DMS53 treated with DMSO at 0.1 percent for 48 hours (cell line): ENCODE measurements at regions not wholly inside any gene's neighbourhood (a gene's known extent, or its start where the extent isn't known, plus 50 kb on each side); places are given as distances from the start of the nearest gene placed in this dataset.
A peak's percentile ranks its signal among the peaks of the same experiment; 100 is the strongest.
"Not testable (repeated sequence)": the region's sequence is repeated elsewhere in the genome, so short reads cannot be mapped to it uniquely, and the experiment has no call there.

ENCODE experiments used
- DNase-seq: peaks from one replicate; lab custom pipeline; 2025; ENCODE audit not compliant: unreplicated experiment; lab: John Stamatoyannopoulos, UW

DNA sequence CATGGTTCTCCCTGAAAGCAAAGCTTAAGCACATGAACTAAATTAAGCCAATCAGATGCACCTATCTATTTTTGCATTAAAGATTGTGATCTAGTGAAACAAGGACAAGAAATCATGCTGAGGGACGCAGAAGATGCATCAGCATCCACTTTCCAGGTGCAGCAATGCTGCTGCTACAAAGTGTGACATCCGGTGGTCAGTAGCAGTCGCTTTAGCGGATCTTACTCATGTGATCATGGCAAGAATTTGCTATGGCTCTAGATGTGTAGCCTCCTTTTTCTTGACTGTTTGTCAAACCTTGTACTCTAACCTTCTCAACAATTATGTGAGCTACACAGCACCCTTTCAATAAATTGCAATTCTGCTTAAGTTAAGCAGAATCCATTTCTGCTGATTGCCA, 126.8 kb upstream of the SMLR1 start:
- no peak for DNase-seq

DNA sequence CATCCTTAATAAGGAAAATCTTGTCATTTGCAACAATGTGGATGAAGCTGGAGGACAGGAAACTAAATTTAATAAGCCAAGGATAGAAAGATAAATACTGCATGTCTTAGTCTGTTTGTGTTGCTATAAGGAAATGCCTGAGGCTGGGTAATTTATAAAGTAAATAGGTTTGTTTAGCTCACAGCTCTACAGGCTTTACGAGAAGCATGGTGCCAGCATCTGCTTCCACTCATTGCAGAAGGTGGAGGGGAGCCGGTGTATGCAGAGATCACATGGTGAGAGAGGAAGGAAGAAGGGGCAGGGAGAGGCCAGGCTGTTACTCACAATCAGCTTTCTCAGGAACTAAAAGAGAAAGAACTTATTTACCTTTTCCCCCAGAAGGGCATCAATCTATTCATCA, 118.9 kb upstream of the SMLR1 start:
- peak; percentile 29 for DNase-seq

DNA sequence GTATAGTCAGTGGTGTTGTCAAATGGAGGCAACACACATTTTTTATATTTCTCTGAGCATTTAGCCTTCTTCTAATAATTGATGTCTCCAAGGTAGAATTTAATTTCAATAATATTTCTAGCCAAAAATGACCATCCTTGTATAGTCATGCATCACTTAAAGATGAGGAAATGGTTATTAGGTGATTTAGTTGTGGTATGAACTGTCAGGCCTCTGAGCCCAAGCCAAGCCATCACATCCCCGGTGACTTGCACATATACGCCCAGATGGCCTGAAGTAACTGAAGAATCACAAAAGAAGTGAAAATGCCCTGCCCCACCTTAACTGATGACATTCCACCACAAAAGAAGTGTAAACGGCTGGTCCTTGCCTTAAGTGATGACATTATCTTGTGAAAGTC, 115.6 kb upstream of the SMLR1 start:
- DNase-seq = not testable (repeated sequence)

DNA sequence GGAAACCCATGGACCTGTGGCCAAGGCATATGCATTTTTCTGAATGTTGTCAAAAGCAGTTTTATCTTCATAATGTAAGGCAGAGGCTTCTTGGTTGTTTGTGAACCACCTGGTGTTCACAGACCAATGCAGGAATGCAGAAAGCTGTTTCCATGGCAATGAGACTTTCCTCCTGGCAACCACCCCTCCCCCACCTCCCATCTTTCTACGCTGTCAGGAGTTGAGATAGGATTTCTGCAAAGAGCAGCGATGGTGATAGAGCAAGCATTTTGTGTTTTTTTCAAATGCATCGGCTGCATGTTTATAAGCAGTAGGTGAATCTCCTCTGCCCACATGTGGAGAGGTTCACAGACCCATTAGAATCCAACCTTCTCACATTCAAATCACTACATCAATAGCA, 114.1 kb upstream of the SMLR1 start:
- no peak for DNase-seq

DNA sequence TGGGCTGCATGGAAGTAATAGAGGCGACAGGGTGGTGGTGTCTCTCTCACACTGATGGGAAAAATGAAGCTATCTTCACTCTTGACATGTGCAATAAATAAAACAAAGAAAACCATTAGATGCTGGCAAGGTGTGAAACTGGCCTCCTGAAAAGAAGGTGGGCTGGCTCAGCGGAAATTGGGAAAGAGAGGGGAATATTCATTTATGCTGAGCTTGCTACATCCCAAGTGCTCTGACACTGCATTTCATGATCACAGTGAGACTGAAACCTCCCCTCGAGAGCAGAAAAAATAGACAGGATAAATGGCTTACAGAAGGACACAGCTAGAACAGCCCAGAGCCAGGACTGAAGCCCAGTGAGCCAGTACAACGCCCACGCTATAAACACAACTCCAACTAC, 112.1 kb upstream of the SMLR1 start:
- DNase-seq = no peak

DNA sequence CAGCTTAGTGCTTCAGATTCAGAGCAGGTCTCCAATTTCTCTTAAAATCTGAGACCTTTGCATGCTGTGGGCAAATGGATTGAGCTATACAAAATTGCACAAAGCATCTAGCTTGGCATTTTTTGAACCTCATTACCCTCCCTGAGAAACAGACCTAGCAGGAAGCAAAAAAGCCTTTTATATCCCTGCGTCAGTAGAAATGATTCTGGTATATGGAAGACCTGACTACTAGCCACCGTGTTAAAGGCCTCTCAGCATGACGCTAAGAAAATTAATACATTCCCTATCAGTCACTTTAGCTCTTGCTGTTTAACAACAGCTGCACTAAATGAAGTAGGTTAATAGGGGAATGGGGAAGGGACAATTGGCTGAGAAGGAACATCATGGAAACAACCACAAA, 110.7 kb upstream of the SMLR1 start:
- DNase-seq = no peak

DNA sequence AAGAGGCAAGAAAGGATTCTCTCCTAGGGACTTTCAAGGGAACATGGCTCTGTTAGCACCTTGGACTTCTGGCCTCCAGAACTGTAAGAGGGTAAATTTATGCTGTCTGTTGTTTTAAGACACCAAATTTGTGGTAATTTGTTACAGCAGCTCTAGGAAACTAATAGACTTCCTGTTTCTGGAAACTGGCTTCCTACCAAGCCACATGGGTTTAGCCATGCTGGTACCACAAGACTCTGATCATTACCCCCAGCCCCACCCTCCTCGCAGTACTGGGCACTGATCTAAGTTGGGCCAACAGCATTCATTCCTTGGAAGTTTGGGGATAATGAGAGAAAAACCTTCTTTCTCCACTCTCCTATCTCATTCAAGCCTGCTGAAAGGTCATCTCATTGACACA, 109.5 kb upstream of the SMLR1 start:
- no peak for DNase-seq

DNA sequence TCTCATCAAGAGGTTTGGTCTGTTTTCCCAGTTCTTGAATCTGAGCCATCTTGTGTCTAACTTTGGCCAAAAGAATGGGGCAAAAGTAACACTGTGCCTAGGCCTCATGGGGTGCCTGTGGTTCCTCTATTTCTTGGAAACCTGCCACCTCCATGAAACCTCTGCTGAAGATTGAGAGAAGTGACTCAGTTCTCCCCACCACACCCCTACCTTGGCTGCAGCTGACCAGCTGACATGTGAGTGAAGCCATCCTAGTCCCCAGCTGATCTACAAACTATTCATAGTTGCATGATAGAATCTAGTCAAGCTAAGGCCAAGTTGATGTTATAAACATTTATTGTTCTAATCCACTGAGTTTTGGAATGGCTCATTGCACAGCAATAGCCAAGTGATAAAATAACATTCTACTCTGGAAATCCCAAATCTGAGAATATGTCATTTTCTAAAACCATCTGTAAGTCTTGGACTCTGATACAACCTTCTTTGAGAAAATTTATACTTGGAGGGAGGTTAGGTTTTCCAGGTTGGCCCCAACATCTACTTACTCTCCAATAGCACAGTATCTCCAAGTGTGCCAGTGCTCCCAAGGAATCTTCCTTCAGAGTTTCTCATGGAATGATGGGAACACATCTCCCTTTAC, 107.0 kb upstream of the SMLR1 start:
- no peak for DNase-seq

DNA sequence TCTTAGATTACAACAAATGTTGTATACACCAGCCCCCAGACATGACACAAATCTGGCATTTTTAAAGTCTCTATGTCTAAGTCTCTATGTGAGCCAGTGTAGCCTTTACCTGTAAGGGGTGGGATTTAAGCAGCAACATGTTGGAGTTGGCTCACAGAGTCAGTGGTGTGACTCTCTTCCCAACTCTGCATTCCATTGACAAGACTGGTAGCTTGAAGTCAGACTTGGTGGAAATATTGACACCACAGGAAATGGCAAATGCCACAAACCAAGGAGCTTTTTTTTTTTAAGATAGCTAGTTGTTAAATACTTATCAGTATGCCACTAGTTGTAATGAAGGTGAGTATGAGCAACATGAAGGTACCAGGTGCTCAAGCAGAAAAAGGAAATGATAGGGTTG, 103.1 kb upstream of the SMLR1 start:
- DNase-seq = no peak

DNA sequence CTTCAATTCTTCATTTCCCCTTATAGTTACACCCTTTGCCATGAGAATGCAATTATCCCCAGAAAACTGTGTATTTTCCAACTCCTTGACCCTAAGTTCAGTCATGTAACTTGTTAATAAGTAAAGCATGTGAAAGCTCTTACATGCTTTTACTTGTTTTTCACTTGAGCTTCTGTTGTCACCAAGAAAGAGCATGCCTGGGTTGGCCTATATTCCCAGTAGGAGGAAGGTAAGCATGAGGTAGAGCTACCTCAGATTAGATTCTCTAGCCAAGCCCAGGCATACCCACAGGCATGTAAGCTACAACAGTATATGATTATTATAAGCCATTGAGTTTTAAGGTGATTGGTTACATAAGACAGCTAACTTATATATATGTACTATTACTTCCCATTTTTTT, 101.7 kb upstream of the SMLR1 start:
- DNase-seq = no peak

DNA sequence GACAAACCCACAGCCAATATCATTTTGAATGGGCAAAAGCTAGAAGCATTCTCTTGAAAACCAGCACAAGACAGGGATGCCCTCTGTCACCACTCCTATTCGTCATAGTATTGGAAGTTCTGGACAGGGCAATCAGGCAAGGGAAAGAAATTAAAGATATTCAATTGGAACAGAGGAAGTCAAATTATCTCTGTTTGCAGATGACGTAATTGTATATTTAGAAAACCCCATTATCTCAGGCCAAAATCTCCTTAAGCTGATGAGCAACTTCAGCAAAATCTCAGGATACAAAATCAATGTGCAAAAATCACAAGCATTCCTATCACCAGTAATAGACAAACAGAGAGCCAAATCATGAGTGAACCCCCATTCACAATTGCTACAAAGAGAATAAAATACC, 99.1 kb upstream of the SMLR1 start:
- not testable (repeated sequence) for DNase-seq

DNA sequence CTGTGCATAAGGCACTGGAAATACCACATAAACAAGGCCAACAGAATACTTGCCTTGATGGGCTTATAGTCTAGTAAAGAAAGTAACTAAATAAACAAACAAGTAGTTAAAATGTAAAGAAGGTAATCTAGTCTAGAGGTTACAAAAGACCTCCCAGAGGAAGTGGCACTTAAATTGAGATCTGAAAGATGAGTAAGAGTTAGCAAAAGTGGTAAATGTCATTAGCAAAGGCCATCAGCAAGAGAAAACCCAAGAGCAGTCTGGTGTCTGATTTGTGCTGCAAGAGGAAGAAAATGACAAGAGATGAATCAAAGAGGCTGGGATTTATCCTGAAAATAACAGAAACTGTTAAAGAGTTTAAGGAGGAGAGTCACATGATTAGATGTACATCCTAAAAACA, 96.6 kb upstream of the SMLR1 start:
- no peak for DNase-seq

DNA sequence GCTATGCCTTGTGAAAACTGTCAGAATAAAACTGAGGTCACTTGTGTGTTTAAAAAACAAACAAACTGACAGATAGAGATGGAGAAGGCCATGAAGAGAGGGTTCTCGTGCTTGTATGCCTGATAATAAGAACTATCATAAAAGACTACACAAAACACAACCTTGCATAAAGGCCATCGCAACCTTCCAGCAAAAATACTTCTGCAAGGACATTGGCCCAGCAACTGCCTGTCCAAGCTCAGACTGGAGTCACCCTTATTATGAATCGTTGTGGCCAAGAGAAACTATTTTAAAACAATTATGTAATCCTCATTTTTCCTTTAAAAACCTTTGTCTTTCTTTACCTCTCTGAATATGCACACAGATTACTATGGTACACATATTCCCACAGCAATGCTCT, 93.0 kb upstream of the SMLR1 start:
- DNase-seq = no peak

DNA sequence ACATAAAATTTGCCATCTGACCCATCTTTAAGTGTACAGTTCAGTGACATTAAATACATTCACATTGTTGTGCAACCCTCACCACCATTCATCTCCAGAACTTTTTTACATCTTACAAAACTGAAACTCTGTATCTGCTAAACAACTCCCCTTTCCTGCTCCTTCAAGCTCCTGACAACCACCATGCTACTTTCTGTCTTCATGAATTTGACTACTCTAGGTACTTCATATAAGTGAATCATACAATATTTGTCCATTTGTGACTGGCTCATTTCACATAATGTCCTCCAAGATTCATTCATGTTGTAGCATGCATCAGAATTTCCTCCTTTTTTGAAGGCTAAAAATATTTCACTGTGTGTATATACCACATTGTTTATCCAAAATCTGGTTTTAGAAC, 86.9 kb upstream of the SMLR1 start:
- no peak for DNase-seq

DNA sequence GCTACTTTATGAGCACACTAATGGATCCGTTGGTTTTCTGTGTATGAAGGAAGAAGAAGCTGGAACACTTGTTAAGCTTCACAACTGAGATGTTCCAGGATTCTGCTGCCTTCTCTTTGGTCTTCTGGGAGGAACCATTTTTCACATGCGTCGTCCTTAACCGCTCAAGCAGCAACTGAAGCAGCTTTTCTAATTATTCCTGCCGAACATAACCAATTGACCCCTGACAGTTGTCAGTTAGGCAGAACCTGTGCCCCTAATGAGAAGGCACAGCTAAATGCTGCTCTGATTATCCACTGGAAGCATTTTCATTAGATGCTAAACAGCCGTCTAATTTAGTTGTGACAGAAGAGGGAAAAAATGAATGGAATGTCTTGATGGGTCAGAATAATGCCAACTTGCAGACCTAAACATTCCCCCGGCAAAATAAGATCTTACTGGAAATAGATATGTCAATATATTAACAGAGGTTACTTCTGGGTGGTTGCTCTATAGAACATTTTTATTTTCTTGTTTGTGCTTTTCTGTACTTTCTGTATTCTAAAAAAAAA, 85.0 kb upstream of the SMLR1 start:
- DNase-seq = no peak

DNA sequence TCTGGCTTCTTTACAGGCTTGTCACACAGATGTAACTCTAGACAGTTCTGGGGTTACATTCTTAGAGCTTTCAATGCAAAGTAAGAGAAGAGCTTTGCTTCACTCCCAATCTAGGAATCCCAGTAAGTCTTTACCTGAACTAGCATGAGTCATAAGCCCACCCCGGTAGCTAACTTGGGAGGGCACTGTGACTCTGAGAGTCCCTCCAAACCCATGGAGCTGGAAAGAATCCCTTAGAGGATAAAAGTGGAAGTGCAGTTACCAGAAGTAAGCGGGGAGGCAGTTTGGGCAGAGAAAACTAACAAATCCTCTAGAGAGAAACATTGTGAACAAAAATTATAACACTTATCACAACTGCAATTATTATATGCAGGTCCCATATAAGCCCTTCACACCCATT, 84.0 kb upstream of the SMLR1 start:
- no peak for DNase-seq

DNA sequence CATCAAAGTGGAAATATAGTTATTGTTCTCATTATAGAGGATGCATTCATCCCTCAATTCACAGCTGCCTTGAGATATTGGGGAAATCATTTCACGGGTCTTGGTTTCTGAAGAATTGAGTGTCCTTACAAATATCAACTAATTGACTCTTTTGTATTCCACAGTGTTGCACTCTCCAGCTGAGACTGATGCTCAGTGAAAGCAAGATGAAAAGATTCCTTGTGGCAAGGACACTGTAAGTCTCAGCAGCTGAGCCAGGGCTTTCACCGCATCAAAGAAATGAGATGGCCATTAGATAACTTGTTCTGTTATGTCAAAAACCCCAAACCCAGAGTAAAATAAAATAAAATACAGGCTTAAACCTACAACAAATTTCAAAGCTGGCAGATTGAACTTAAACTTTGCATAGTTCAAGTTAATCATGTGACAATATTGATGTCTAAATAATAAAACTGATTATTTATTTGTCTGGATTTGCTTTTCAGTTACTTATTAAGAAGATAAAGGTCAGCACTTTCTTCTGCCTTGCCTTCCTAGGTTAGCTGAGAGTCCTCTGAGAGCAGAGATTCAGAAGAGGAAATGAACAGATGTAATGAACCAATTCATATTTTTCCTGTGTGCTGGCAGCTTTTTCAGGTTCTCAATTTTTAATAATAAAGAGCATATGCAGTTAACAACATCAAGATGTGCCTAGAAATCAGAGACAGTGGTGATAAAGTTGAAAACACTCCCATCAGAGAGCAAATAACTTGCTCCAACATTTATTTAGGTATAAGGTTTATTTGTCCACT, 82.4 kb upstream of the SMLR1 start:
- DNase-seq = no peak

DNA sequence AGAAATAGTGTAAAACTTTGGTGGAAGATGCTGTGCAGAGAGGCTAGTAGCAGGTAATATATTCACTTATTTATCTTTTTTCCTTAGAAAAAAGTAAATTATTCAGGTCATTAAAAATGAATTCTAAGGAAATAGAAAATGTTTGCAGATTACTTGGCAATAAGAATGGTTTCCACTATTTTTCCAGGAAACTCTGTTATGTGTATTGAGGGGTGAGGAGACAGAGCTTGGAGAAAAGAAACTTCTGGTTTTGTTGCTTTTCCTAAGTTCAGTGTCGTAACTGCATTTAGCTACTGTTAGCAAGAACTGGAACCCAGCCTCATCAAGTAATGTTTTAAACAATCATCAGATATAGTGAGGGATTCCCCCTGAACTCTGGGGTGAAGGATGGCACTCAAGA, 79.2 kb upstream of the SMLR1 start:
- DNase-seq = no peak

DNA sequence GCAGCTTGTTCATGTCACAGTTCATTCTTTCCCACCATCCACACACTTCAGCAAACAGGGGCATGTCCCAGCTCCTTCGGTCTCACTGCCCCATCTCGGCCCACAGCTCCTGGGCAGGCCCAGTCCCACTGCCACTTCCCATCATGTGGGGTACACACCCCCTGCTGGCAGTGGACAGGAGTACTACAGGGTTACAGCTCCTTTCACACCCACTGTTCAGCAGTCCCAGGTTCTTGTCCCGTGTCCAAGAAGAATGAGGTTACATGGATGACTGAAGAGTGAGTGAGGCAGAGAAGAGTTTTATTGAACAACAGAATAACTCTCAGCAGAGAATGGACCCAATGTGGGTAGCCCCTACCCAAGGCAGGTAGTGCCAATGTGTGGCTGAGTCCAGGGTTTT, 77.8 kb upstream of the SMLR1 start:
- DNase-seq = no peak

DNA sequence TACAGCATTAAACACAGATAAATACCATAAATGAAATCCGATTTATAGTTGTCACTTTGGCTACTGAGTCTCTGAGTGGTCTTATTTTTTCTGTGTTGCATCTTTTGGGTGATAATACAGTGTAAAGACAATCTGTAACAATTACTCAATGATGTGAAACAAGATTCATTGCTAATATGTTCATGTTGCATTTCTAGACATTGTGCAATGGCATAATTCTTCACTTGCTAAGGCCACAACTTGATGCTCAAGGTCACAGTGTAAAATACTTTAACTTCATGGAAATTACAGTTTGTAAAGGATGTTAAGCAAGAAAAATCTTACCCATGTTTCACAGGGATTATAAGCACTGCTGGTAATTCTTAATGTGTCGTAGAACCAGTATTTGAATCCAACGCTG, 74.9 kb upstream of the SMLR1 start:
- DNase-seq = no peak

DNA sequence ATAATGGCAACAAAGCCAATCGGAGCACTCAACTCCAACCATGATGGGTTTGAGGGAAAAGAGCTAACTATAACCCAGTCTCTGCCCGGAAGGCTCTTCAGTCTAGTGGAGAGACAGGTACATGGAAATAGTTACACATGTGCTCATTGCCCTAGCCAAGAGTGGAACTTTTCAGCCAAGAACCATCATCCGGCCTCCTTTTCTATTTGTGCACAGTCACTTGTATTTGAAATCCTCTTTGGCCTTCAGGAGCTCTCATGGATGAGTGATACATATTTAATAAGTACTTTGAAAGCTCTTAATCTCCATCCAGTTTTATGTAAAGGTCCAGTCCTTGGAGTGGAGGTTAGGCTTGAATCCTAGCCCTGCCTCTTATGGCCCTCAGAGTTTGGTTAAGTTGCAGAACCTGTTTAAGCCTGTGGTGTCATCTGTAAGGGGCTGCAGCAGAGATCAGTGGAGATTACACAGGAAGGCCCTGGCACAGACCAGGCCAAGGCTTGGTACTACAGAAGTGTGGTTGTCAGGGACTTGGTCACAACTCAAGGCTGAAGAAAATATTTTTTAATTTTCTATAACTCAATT, 72.3 kb upstream of the SMLR1 start:
- DNase-seq = no peak

DNA sequence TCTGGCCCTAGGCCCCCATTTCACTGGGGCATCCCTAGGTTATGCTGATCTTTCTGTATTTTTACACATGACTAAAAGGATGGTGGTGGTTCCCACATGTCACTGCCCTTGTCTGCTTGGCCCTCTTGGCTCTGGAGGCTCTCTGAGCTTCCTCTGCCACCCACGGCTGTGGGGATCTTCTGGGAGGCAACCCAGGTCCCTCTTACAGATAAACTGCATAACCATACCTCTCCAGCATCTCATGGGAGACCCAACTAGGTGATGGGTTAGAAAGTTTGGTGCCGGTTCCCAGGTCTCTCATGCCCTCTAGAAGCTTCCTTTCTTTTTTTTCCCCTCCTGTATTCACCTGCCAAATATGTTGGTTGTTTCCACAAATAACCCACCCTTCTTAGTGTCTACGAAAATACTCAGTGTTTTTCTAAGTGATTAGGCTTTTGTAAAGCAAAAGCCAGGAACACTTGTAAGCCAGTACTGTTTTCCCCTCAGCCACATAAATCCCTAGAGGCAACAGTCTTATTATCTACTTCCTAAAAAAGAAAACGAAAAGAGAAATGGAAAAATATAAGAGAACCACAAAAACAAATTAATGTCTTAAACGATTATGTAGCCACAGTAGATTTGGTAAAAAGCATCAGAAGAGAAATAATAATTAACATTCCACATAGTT, 71.7 kb upstream of the SMLR1 start:
- no peak for DNase-seq
